ENCODE measurements at regions not wholly inside any gene's neighbourhood (a gene's known extent, or its start where the extent isn't known, plus 50 kb on each side); places are given as distances from the start of the nearest gene placed in this dataset.

DNA sequence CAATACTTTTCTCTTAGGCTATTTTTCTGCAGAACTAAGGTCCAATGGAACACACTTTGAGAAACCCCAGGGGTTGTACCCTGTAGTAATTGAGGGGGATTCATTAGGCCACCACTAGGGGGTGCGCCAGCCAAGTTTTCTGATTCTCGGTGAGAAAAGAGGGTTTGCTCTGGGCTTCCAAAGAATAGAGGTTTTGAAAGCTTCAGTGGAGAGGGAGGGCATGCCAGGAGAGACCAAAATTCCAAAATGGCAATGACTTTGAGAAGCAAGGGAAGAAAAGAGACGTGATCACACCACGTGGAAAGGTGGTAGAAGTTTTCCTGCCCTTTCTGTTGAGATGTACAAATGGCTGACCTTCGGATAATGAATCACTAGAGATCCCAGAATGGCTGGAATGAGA, 323.3 kb downstream of the RPS6KC1 start:
- Histone ChIP-seq H3K9me3 (ENCODE audit: low read length) (no peaks in the 10 kb centered on the region), H2AFZ (ENCODE audit: low read length) (no peak overlapping the region), H3K9me2 (replicated peaks; ENCODE audit: low read length) (no peaks in the 10 kb centered on the region), H3K4me3 (ENCODE audit: low read length) (no peak overlapping the region), H3F3A (ENCODE audit: low read length, unreplicated experiment) (no peaks in the 10 kb centered on the region), H3K36me3 (ENCODE audit: low read depth, low read length) (no peaks in the 10 kb centered on the region), H3K79me2 (ENCODE audit: low read length) (no peaks in the 10 kb centered on the region), H3K4me1 (ENCODE audit: insufficient read depth, low read length) (no peaks in the 10 kb centered on the region), H3K27ac (ENCODE audit: low read length) (no peak overlapping the region), H3K4me2 (ENCODE audit: low read length) (no peak overlapping the region), H3K9ac (ENCODE audit: low read length) (no peak overlapping the region), H4K20me1 (ENCODE audit: low read length) (no peaks in the 10 kb centered on the region), H3K27me3 (ENCODE audit: low read length) (peaks cover 29% of the 10 kb centered on the region; the same call in 1 of the 2 replicates)
- peak; percentile 90 for DNase-seq
- BruUV-seq (replicated peaks): no TSS peak
- CTCF ChIA-PET: interaction anchor here (0.7 to 1.0 kb wide), 2 partner anchors 45 to 957 kb away, joined by 3 read pairs; no protein-coding TSS in a partner anchor
- no peak for TF ChIP-seq EZH2 (IDR thresholded peaks at IDR 0.05; ENCODE audit: low read length, unreplicated experiment)
- TF ChIP-seq, protein P1, sequence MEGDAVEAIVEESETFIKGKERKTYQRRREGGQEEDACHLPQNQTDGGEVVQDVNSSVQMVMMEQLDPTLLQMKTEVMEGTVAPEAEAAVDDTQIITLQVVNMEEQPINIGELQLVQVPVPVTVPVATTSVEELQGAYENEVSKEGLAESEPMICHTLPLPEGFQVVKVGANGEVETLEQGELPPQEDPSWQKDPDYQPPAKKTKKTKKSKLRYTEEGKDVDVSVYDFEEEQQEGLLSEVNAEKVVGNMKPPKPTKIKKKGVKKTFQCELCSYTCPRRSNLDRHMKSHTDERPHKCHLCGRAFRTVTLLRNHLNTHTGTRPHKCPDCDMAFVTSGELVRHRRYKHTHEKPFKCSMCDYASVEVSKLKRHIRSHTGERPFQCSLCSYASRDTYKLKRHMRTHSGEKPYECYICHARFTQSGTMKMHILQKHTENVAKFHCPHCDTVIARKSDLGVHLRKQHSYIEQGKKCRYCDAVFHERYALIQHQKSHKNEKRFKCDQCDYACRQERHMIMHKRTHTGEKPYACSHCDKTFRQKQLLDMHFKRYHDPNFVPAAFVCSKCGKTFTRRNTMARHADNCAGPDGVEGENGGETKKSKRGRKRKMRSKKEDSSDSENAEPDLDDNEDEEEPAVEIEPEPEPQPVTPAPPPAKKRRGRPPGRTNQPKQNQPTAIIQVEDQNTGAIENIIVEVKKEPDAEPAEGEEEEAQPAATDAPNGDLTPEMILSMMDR (conservative IDR thresholded peaks at IDR 0.05; ENCODE audit: low read depth, low read length): peak; percentile 100
- peak; percentile 86 for ATAC-seq
- intact Hi-C loops (cut with micrococcal nuclease): loop anchor here (1.0 to 5.0 kb wide), 2 partner anchors 252 to 749 kb away; no protein-coding TSS in a partner anchor
- POLR2A ChIA-PET (ENCODE audit: unreplicated experiment): interaction anchor here (0.7 kb wide), 1 partner anchor 47 kb away, joined by 3 read pairs; no protein-coding TSS in a partner anchor

DNA sequence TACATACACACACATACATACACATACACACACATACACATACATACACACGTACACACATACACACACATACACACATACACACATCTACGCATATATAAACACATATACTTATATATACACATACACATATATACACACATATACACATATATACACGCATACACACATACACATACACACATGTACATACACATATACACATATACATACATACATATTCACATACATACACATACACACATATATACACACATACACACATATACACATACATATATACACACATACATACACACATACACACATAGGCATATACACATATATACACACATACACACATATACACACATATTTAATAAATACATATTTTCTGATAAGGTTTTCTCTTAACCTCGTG, 324.0 kb downstream of the RPS6KC1 start:
- no peak for TF ChIP-seq EZH2 (IDR thresholded peaks at IDR 0.05; ENCODE audit: low read length, unreplicated experiment)
- TF ChIP-seq, protein P1 (conservative IDR thresholded peaks at IDR 0.05; ENCODE audit: low read depth, low read length): no peak
- TF ChIP-seq EZH2phosphoT487 (IDR thresholded peaks at IDR 0.05; ENCODE audit: borderline replicate concordance, low read length): no peak
- Histone ChIP-seq H3K4me2 (ENCODE audit: low read length) (no peak overlapping the region), H3K9me2 (replicated peaks; ENCODE audit: low read length) (no peaks in the 10 kb centered on the region), H3K9ac (ENCODE audit: low read length) (no peak overlapping the region), H2AFZ (ENCODE audit: low read length) (no peak overlapping the region), H4K20me1 (ENCODE audit: low read length) (no peaks in the 10 kb centered on the region), H3K27ac (ENCODE audit: low read length) (no peak overlapping the region), H3K4me1 (ENCODE audit: insufficient read depth, low read length) (no peaks in the 10 kb centered on the region), H3F3A (ENCODE audit: low read length, unreplicated experiment) (no peaks in the 10 kb centered on the region), H3K9me3 (ENCODE audit: low read length) (no peaks in the 10 kb centered on the region), H3K27me3 (ENCODE audit: low read length) (peaks cover 30% of the 10 kb centered on the region; the same call in 1 of the 2 replicates), H3K36me3 (ENCODE audit: low read depth, low read length) (no peaks in the 10 kb centered on the region), H3K4me3 (ENCODE audit: low read length) (no peak overlapping the region), H3K79me2 (ENCODE audit: low read length) (no peaks in the 10 kb centered on the region)
- no TSS peak for BruUV-seq (replicated peaks)
- POLR2A ChIA-PET (ENCODE audit: unreplicated experiment): no interaction called here
- DNase-seq (no peak), ATAC-seq (no peak)
- CTCF ChIA-PET: interaction anchor here (0.7 to 1.0 kb wide), 2 partner anchors 45 to 957 kb away, joined by 3 read pairs; no protein-coding TSS in a partner anchor
- intact Hi-C loops (cut with micrococcal nuclease): no loop called here

DNA sequence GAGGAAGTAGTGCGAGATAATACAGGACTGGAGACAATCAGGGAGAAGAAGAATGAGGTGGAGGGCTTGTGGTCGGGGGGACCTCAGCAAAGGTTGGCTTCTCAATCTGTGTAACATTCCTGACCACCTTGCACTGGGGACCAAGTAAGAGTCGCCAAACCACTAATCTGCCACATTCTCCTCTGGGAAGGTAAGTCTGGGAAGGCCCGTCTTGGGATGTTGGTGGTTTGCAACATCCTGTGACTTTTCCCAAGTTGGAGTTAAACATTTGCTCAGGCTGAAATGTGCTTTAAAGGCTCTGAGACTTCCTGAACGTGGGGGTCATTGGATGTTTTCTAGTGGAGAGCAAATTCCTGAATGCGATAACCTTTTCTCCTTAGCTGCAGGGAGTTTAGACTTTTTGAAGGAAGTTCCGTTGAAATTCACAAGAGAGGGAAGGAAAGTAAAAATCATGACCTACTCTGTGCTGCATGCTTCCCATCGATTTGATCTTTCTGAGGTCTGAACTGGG, 325.9 kb downstream of the RPS6KC1 start:
- Histone ChIP-seq H3F3A (ENCODE audit: low read length, unreplicated experiment) (no peaks in the 10 kb centered on the region), H3K36me3 (ENCODE audit: low read depth, low read length) (no peaks in the 10 kb centered on the region), H4K20me1 (ENCODE audit: low read length) (no peaks in the 10 kb centered on the region), H2AFZ (ENCODE audit: low read length) (no peak overlapping the region), H3K4me2 (ENCODE audit: low read length) (no peak overlapping the region), H3K9me3 (ENCODE audit: low read length) (no peaks in the 10 kb centered on the region), H3K27ac (ENCODE audit: low read length) (no peak overlapping the region), H3K4me3 (ENCODE audit: low read length) (no peak overlapping the region), H3K9ac (ENCODE audit: low read length) (no peak overlapping the region), H3K79me2 (ENCODE audit: low read length) (no peaks in the 10 kb centered on the region), H3K27me3 (ENCODE audit: low read length) (peaks cover 47% of the 10 kb centered on the region), H3K4me1 (ENCODE audit: insufficient read depth, low read length) (no peaks in the 10 kb centered on the region), H3K9me2 (replicated peaks; ENCODE audit: low read length) (no peaks in the 10 kb centered on the region)
- DNase-seq: no peak
- CTCF ChIA-PET: no interaction called here
- no peak for ATAC-seq
- intact Hi-C loops (cut with micrococcal nuclease): no loop called here
- POLR2A ChIA-PET (ENCODE audit: unreplicated experiment): no interaction called here
- no TSS peak for BruUV-seq (replicated peaks)
- TF ChIP-seq, protein P1 (conservative IDR thresholded peaks at IDR 0.05; ENCODE audit: low read depth, low read length): no peak
- TF ChIP-seq EZH2 (IDR thresholded peaks at IDR 0.05; ENCODE audit: low read length, unreplicated experiment) (no peak), EZH2phosphoT487 (IDR thresholded peaks at IDR 0.05; ENCODE audit: borderline replicate concordance, low read length) (no peak)

Measured in PC-3 (cell line).